Astrocyte (in vitro differentiated cells and primary cell): ENCODE measurements at regions not wholly inside any gene's neighbourhood (a gene's known extent, or its start where the extent isn't known, plus 50 kb on each side); places are given as distances from the start of the nearest gene placed in this dataset.

ENCODE experiments used
- EZH2 ChIP-seq: IDR thresholded peaks from 2 replicates; pipeline ENCODE4 v1.6.1; 2012; ENCODE audit warnings: mild to moderate bottlenecking, low read length, inconsistent platforms; ENCODE audit not compliant: insufficient read depth
- TF ChIP-seq, protein P1 (sequence below): IDR thresholded peaks from 2 replicates; pipeline ENCODE4 v1.5.1; 2011; ENCODE audit warnings: low read depth, mild to moderate bottlenecking, inconsistent platforms, low read length, moderate library complexity; ENCODE audit not compliant: insufficient read depth

GRCh38 chr10:91103384-91104192 is 116.9 kb upstream of the PCGF5 start:
- TF ChIP-seq, protein P1, sequence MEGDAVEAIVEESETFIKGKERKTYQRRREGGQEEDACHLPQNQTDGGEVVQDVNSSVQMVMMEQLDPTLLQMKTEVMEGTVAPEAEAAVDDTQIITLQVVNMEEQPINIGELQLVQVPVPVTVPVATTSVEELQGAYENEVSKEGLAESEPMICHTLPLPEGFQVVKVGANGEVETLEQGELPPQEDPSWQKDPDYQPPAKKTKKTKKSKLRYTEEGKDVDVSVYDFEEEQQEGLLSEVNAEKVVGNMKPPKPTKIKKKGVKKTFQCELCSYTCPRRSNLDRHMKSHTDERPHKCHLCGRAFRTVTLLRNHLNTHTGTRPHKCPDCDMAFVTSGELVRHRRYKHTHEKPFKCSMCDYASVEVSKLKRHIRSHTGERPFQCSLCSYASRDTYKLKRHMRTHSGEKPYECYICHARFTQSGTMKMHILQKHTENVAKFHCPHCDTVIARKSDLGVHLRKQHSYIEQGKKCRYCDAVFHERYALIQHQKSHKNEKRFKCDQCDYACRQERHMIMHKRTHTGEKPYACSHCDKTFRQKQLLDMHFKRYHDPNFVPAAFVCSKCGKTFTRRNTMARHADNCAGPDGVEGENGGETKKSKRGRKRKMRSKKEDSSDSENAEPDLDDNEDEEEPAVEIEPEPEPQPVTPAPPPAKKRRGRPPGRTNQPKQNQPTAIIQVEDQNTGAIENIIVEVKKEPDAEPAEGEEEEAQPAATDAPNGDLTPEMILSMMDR, result no peak
- TF ChIP-seq EZH2, result no peak
